Activated CD8-positive, alpha-beta memory T cell treated with anti-CD3 and anti-CD28 coated beads, Interleukin-2, amount 10 ng/mL, durations not matched to agents 7 days and 5 days (primary cell): ENCODE measurements at regions not wholly inside any gene's neighbourhood (a gene's known extent, or its start where the extent isn't known, plus 50 kb on each side); places are given as distances from the start of the nearest gene placed in this dataset.

ENCODE experiments used
- ATAC-seq: fragments of 150-1000 bp; cut with Tn5 transposase; one replicate; pipeline ENCODE4 v1.10.0; 2021; ENCODE audit warnings: moderate library complexity
- CTCF ChIA-PET: fragments of 350-600 bp; sonication (Branson Sonifier 250); formaldehyde crosslinking; loops from one replicate; lab custom pipeline; 2021; ENCODE audit warnings: antibody characterized with exemption; lab: Charles Lee
- DNase-seq: peaks from one replicate; pipeline ENCODE4 v3.0.0-alpha.2; 2020
- H3K27ac Mint-ChIP-seq: one replicate; pipeline ENCODE4 v1.8.0; 2021; ENCODE audit warnings: mild to moderate bottlenecking, mixed read lengths
- H3K27me3 Mint-ChIP-seq: one replicate; pipeline ENCODE4 v1.8.0; 2021; ENCODE audit warnings: mixed read lengths
- H3K36me3 Mint-ChIP-seq: one replicate; pipeline ENCODE4 v1.8.0; 2021; ENCODE audit warnings: mild to moderate bottlenecking, mixed read lengths
- H3K4me1 Mint-ChIP-seq: one replicate; pipeline ENCODE4 v1.8.0; 2021; ENCODE audit warnings: mixed read lengths
- H3K4me3 Mint-ChIP-seq: one replicate; pipeline ENCODE4 v1.8.0; 2021; ENCODE audit warnings: mild to moderate bottlenecking, moderate library complexity, mixed read lengths
- H3K9me3 Mint-ChIP-seq: one replicate; pipeline ENCODE4 v1.8.0; 2022; ENCODE audit warnings: low read depth, mixed read lengths

- ATAC-seq (no peak), DNase-seq (no peak)
- H3K36me3 Mint-ChIP-seq: peaks cover 18% of the 10 kb centered on the region
Observed at GRCh38 chr3:141432904-141433303, 53.9 kb upstream of the RASA2 start.

DNA sequence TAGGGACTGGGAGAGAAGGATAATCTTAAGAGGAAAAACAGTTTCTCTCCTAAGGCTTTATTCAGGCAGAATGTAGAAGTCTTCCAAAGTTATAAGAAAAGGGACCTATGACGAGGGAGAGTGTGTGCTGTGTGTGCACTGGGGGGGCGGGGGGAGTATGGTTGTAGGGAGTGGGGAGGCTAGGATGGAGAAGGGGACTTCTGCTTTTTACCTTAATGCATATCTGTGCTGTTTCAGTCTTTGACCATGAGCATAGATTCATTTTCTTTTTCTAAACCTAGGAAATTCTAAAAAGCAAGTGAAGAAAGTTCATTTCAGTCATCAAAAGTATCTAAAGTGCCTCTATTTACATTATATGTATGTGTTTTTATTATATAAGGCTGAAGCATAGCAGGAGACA, 52.6 kb upstream of the RASA2 start:
- Mint-ChIP-seq H3K36me3 (peaks cover 22% of the 10 kb centered on the region), H3K9me3 (no peaks in the 10 kb centered on the region), H3K4me3 (no peak overlapping the region), H3K27ac (no peak overlapping the region), H3K4me1 (peaks cover 17% of the 10 kb centered on the region), H3K27me3 (no peaks in the 10 kb centered on the region)
- CTCF ChIA-PET: interaction anchor here (1.1 to 1.9 kb wide), 4 partner anchors 12 to 74 kb away, joined by 3 to 4 read pairs (median 3); no protein-coding TSS in a partner anchor
- DNase-seq (no peak), ATAC-seq (no peak)

More at GRCh38 chr3:141432904-141433303, 53.9 kb upstream of the RASA2 start:
- peaks cover 18% of the 10 kb centered on the region for H3K4me1 Mint-ChIP-seq
- no peak overlapping the region for H3K4me3 Mint-ChIP-seq
- no peak overlapping the region for H3K27ac Mint-ChIP-seq
- CTCF ChIA-PET: interaction anchor here (1.0 to 3.7 kb wide), 7 partner anchors 9 to 74 kb away, joined by 3 to 36 read pairs (median 5); no protein-coding TSS in a partner anchor
- H3K9me3 Mint-ChIP-seq: no peaks in the 10 kb centered on the region
- no peaks in the 10 kb centered on the region for H3K27me3 Mint-ChIP-seq

- no peak overlapping the region for H3K4me3 Mint-ChIP-seq
- DNase-seq: no peak
- peaks cover 15% of the 10 kb centered on the region for H3K36me3 Mint-ChIP-seq
- peaks cover 26% of the 10 kb centered on the region for H3K4me1 Mint-ChIP-seq
- no peaks in the 10 kb centered on the region for H3K27me3 Mint-ChIP-seq
- ATAC-seq: no peak
- no peaks in the 10 kb centered on the region for H3K9me3 Mint-ChIP-seq
- no peak overlapping the region for H3K27ac Mint-ChIP-seq
- CTCF ChIA-PET: interaction anchor here (1.1 to 2.0 kb wide), 6 partner anchors 12 to 76 kb away, joined by 3 to 7 read pairs (median 4); no protein-coding TSS in a partner anchor
Observed at GRCh38 chr3:141436180-141436579, 50.6 kb upstream of the RASA2 start.
